ENCODE measurements at regions not wholly inside any gene's neighbourhood (a gene's known extent, or its start where the extent isn't known, plus 50 kb on each side); places are given as distances from the start of the nearest gene placed in this dataset.

DNA sequence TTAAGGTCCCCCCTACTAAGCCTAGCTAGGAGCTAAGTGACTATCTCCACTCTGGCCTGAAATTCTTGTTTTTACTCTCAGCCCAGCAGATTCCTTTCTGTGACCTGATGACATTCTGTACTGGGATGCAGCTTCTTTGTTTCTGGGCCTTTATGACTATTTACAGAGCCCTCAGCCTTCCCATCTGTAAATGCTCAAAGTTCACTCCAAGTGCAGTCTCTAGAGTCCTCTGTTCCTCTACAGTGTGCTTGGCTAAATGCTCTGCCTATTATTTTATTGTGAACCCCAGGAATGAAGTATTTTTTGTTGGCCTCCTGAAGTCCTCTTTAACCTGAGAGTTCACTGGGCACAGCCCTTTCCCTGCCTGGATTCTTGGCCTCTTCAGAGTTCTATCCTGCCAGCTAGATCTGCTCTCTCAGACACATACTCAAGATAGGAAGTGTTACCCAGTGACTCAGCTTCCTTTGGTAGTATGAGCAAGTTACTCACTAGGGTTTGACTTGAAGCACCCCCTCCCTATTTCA lies 278.1 kb upstream of the P2RY1 start:
- dilution Hi-C loops (cut with MboI; ENCODE audit: extremely low pct_ligation_motif_present, low sequenced_read_pairs) = no loop called here
- Histone ChIP-seq H3K9me3 (ENCODE audit: control insufficient read depth, low read depth, low read length) (no peaks in the 10 kb centered on the region), H3K9me1 (ENCODE audit: control insufficient read depth, extremely low read depth, insufficient read depth, low read length) (no peaks in the 10 kb centered on the region), H3K4me2 (ENCODE audit: control insufficient read depth, extremely low read depth, insufficient read depth, low read depth, low read length) (no peak overlapping the region), H3K79me2 (ENCODE audit: control insufficient read depth, insufficient read depth, low read length) (no peaks in the 10 kb centered on the region), H3K27ac (ENCODE audit: control insufficient read depth, insufficient read depth, low read length) (no peak overlapping the region), H3K4me1 (ENCODE audit: control insufficient read depth, extremely low read depth, insufficient read depth, low read length) (no peaks in the 10 kb centered on the region), H4K20me1 (ENCODE audit: control insufficient read depth, extremely low read depth, insufficient read depth, low read length) (no peaks in the 10 kb centered on the region), H3K4me3 (ENCODE audit: control insufficient read depth in 2 of 3, extremely low read depth in 1 of 3, insufficient read depth in 2 of 3, low read depth in 1 of 3, low read length in 3 of 3) (no peak overlapping the region), H3K9ac (ENCODE audit: control insufficient read depth, extremely low read depth, insufficient read depth, low read length) (no peak overlapping the region), H3K27me3 (ENCODE audit: control insufficient read depth, extremely low read depth, insufficient read depth, low read length) (no peaks in the 10 kb centered on the region), H3K36me3 (ENCODE audit: control insufficient read depth in 2 of 2, extremely low read depth in 1 of 2, insufficient read depth in 2 of 2, low read length in 2 of 2) (no peaks in the 10 kb centered on the region), H2AFZ (ENCODE audit: control insufficient read depth, low read length) (no peak overlapping the region)
- no peak for FAIRE-seq
- no peak for DNase-seq (ENCODE audit: low read depth, low spot score)
- TF ChIP-seq, protein P1, sequence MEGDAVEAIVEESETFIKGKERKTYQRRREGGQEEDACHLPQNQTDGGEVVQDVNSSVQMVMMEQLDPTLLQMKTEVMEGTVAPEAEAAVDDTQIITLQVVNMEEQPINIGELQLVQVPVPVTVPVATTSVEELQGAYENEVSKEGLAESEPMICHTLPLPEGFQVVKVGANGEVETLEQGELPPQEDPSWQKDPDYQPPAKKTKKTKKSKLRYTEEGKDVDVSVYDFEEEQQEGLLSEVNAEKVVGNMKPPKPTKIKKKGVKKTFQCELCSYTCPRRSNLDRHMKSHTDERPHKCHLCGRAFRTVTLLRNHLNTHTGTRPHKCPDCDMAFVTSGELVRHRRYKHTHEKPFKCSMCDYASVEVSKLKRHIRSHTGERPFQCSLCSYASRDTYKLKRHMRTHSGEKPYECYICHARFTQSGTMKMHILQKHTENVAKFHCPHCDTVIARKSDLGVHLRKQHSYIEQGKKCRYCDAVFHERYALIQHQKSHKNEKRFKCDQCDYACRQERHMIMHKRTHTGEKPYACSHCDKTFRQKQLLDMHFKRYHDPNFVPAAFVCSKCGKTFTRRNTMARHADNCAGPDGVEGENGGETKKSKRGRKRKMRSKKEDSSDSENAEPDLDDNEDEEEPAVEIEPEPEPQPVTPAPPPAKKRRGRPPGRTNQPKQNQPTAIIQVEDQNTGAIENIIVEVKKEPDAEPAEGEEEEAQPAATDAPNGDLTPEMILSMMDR (optimal IDR thresholded peaks at IDR 0.05 in 1 of 3, IDR thresholded peaks at IDR 0.05 in 1 of 3, conservative IDR thresholded peaks at IDR 0.05 in 1 of 3; ENCODE audit: extremely low read depth in 1 of 3, insufficient read depth in 2 of 3, low read length in 3 of 3) = no peak
- TF ChIP-seq EZH2 (IDR thresholded peaks at IDR 0.05; ENCODE audit: low read length) = no peak

DNA sequence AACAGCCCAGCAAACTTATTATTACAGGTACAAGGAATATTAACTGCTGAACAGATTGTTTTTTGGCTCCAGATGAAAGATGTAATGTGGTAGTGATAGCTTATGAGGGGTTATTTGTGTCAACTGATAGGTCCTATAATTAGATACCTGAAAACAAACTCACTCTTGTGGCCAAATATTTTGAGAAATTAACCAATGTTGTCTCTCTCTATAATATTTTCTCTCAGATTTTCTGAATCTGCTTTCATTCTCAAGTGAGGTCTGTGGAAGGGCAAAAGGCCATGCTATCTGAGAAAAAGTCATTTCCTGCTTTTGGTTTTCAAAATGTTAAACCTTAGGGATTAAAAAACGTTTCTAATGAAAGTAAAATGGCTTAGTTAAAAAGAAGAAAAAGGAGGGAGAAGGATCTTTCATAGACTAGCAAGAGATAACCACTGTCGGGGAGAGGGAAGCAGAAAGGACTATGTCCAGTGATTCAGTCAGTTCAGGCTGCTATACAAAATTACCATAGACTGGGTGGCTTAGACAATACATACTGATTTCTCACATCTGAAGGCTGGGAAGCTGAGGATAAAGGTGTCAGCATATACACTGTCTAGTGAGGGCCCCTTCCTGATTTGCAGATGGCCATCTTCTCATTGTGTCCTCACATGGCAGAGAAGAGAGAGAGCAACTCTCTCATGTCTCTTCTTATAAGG lies 277.5 kb upstream of the P2RY1 start:
- dilution Hi-C loops (cut with MboI; ENCODE audit: extremely low pct_ligation_motif_present, low sequenced_read_pairs) = no loop called here
- Histone ChIP-seq H2AFZ (ENCODE audit: control insufficient read depth, low read length) (no peak overlapping the region), H3K9me3 (ENCODE audit: control insufficient read depth, low read depth, low read length) (no peaks in the 10 kb centered on the region), H3K27me3 (ENCODE audit: control insufficient read depth, extremely low read depth, insufficient read depth, low read length) (no peaks in the 10 kb centered on the region), H3K4me1 (ENCODE audit: control insufficient read depth, extremely low read depth, insufficient read depth, low read length) (no peaks in the 10 kb centered on the region), H3K27ac (ENCODE audit: control insufficient read depth, insufficient read depth, low read length) (no peak overlapping the region), H3K36me3 (ENCODE audit: control insufficient read depth in 2 of 2, extremely low read depth in 1 of 2, insufficient read depth in 2 of 2, low read length in 2 of 2) (no peaks in the 10 kb centered on the region), H3K9me1 (ENCODE audit: control insufficient read depth, extremely low read depth, insufficient read depth, low read length) (no peaks in the 10 kb centered on the region), H4K20me1 (ENCODE audit: control insufficient read depth, extremely low read depth, insufficient read depth, low read length) (no peaks in the 10 kb centered on the region), H3K79me2 (ENCODE audit: control insufficient read depth, insufficient read depth, low read length) (no peaks in the 10 kb centered on the region), H3K9ac (ENCODE audit: control insufficient read depth, extremely low read depth, insufficient read depth, low read length) (no peak overlapping the region), H3K4me3 (ENCODE audit: control insufficient read depth in 2 of 3, extremely low read depth in 1 of 3, insufficient read depth in 2 of 3, low read depth in 1 of 3, low read length in 3 of 3) (no peak overlapping the region), H3K4me2 (ENCODE audit: control insufficient read depth, extremely low read depth, insufficient read depth, low read depth, low read length) (no peak overlapping the region)
- FAIRE-seq = no peak
- TF ChIP-seq, protein P1 (optimal IDR thresholded peaks at IDR 0.05 in 1 of 3, IDR thresholded peaks at IDR 0.05 in 1 of 3, conservative IDR thresholded peaks at IDR 0.05 in 1 of 3; ENCODE audit: extremely low read depth in 1 of 3, insufficient read depth in 2 of 3, low read length in 3 of 3) = no peak
- TF ChIP-seq EZH2 (IDR thresholded peaks at IDR 0.05; ENCODE audit: low read length) = no peak
- DNase-seq (ENCODE audit: low read depth, low spot score) = no peak

All from keratinocyte (primary cell).